ENCODE measurements at regions not wholly inside any gene's neighbourhood (a gene's known extent, or its start where the extent isn't known, plus 50 kb on each side); places are given as distances from the start of the nearest gene placed in this dataset.
"Not testable (repeated sequence)": the region's sequence is repeated elsewhere in the genome, so short reads cannot be mapped to it uniquely, and the experiment has no call there.

- CTCF ChIA-PET, result no interaction called here
- no peak for DNase-seq
- Mint-ChIP-seq H3K36me3 (ENCODE audit: insufficient read depth, unreplicated experiment) (no peaks in the 10 kb centered on the region), H3K4me3 (ENCODE audit: low read depth, unreplicated experiment) (no peak overlapping the region), H3K9me3 (ENCODE audit: low read depth, unreplicated experiment) (peaks cover 5% of the 10 kb centered on the region), H3K4me1 (ENCODE audit: low read depth, unreplicated experiment) (no peaks in the 10 kb centered on the region), H3K27ac (ENCODE audit: unreplicated experiment) (no peak overlapping the region), H3K27me3 (ENCODE audit: unreplicated experiment) (no peaks in the 10 kb centered on the region)
- no TSS peak for BruUV-seq (replicated peaks)
- TF ChIP-seq CTCF (IDR thresholded peaks at IDR 0.05; ENCODE audit: unreplicated experiment), result no peak
- intact Hi-C loops (cut with micrococcal nuclease; ENCODE audit: unreplicated experiment), result no loop called here
These were observed 424.8 kb downstream of the HS3ST3B1 start for GRCh38 chr17:14725729-14726128.

- H3K9me3 Mint-ChIP-seq (ENCODE audit: low read depth, unreplicated experiment), result peaks cover 5% of the 10 kb centered on the region
- no peak for TF ChIP-seq CTCF (IDR thresholded peaks at IDR 0.05; ENCODE audit: unreplicated experiment)
- H3K36me3 Mint-ChIP-seq (ENCODE audit: insufficient read depth, unreplicated experiment), result no peaks in the 10 kb centered on the region
- no peak overlapping the region for H3K4me3 Mint-ChIP-seq (ENCODE audit: low read depth, unreplicated experiment)
- intact Hi-C loops (cut with micrococcal nuclease; ENCODE audit: unreplicated experiment), result no loop called here
- CTCF ChIA-PET, result no interaction called here
- no peak overlapping the region for H3K27ac Mint-ChIP-seq (ENCODE audit: unreplicated experiment)
- H3K4me1 Mint-ChIP-seq (ENCODE audit: low read depth, unreplicated experiment), result no peaks in the 10 kb centered on the region
- BruUV-seq (replicated peaks), result no TSS peak
- no peak for DNase-seq
- H3K27me3 Mint-ChIP-seq (ENCODE audit: unreplicated experiment), result no peaks in the 10 kb centered on the region
These were observed 423.9 kb downstream of the HS3ST3B1 start for GRCh38 chr17:14724770-14725169.

- H3K36me3 Mint-ChIP-seq (ENCODE audit: insufficient read depth, unreplicated experiment); CTCF ChIA-PET; intact Hi-C loops (cut with micrococcal nuclease; ENCODE audit: unreplicated experiment); H3K4me1 Mint-ChIP-seq (ENCODE audit: low read depth, unreplicated experiment); H3K4me3 Mint-ChIP-seq (ENCODE audit: low read depth, unreplicated experiment); BruUV-seq (replicated peaks); H3K9me3 Mint-ChIP-seq (ENCODE audit: low read depth, unreplicated experiment); DNase-seq; H3K27ac Mint-ChIP-seq (ENCODE audit: unreplicated experiment); H3K27me3 Mint-ChIP-seq (ENCODE audit: unreplicated experiment): not testable (repeated sequence)
These were observed 422.5 kb downstream of the HS3ST3B1 start for GRCh38 chr17:14723349-14723748.

GRCh38 chr17:14719942-14720341 lies 419.1 kb downstream of the HS3ST3B1 start:
- Mint-ChIP-seq H3K27ac (ENCODE audit: unreplicated experiment) (no peak overlapping the region), H3K9me3 (ENCODE audit: low read depth, unreplicated experiment) (peaks cover 6% of the 10 kb centered on the region), H3K27me3 (ENCODE audit: unreplicated experiment) (no peaks in the 10 kb centered on the region), H3K36me3 (ENCODE audit: insufficient read depth, unreplicated experiment) (no peaks in the 10 kb centered on the region), H3K4me1 (ENCODE audit: low read depth, unreplicated experiment) (no peaks in the 10 kb centered on the region), H3K4me3 (ENCODE audit: low read depth, unreplicated experiment) (no peak overlapping the region)
- BruUV-seq (replicated peaks), result no TSS peak
- DNase-seq, result no peak
- CTCF ChIA-PET, result no interaction called here
- no peak for TF ChIP-seq CTCF (IDR thresholded peaks at IDR 0.05; ENCODE audit: unreplicated experiment)
- intact Hi-C loops (cut with micrococcal nuclease; ENCODE audit: unreplicated experiment), result no loop called here

GRCh38 chr17:14717859-14718258 lies 417.0 kb downstream of the HS3ST3B1 start:
- CTCF ChIA-PET, result no interaction called here
- intact Hi-C loops (cut with micrococcal nuclease; ENCODE audit: unreplicated experiment), result no loop called here
- no peaks in the 10 kb centered on the region for H3K4me1 Mint-ChIP-seq (ENCODE audit: low read depth, unreplicated experiment)
- no peaks in the 10 kb centered on the region for H3K36me3 Mint-ChIP-seq (ENCODE audit: insufficient read depth, unreplicated experiment)
- BruUV-seq (replicated peaks), result no TSS peak
- peaks cover 9% of the 10 kb centered on the region for H3K9me3 Mint-ChIP-seq (ENCODE audit: low read depth, unreplicated experiment)
- no peak for DNase-seq
- H3K27me3 Mint-ChIP-seq (ENCODE audit: unreplicated experiment), result no peaks in the 10 kb centered on the region
- H3K27ac Mint-ChIP-seq (ENCODE audit: unreplicated experiment), result no peak overlapping the region
- no peak overlapping the region for H3K4me3 Mint-ChIP-seq (ENCODE audit: low read depth, unreplicated experiment)
- no peak for TF ChIP-seq CTCF (IDR thresholded peaks at IDR 0.05; ENCODE audit: unreplicated experiment)

All from Calu3 (cell line).